GF-D8 (cell line): ENCODE measurements at regions not wholly inside any gene's neighbourhood (a gene's known extent, or its start where the extent isn't known, plus 50 kb on each side); places are given as distances from the start of the nearest gene placed in this dataset.

Source experiments
- DNase-seq: peaks from one replicate; lab custom pipeline; 2025; lab: John Stamatoyannopoulos, UW

DNA sequence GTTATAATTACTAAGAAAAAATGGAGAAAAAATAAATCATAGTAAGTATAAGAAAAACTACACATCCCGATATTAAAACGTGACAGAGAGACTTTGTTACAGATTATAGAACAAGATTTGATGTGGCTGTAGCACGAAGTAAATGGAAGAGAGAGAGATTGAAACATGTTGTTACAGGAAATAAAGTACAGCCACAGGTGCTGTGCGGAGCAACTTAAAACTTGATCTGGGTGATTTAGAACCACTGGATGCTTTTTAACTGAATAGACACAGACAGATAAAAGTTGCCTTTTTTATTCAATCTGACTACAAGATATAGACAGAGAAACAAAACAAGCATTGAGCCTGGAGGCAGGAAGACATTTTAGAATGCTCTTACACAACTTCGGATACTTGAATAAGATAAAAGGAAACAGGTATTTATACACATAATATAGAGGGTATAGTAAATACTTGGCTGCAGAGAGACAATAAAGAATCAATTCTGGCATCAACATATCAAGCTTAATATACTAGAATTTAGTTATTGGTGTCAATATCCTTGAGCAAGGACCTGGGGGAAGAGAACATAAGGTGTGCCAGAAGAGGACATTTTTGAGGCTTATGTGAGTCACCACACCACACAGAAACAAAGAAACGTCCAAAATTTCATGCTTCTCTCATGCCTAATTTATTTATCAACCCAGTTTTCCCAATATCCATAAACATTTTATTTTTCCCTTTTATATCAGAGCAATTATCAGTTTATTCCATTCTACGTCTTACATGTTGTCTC, 548.5 kb downstream of the SLITRK1 start:
- DNase-seq = no peak

- no peak for DNase-seq
Observed at GRCh38 chr13:83332751-83333150, 549.5 kb downstream of the SLITRK1 start.

DNA sequence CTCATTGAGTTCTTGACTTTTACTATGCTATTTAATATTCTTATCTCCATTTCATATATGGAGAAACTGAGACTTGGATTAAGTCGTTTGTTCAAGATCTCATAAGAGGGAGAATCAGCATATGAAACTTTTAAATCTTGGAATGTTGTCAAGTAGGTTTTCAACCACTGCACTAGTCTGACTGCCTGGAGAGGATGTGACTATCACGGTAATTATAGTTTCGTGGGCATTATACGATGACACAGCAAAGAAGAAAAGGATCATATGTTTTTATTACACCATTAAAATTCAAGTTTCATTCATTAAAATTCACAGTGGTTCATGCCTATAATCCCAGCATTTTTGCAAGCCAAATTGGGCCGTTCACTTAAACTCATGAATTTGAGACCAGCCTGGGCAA, 555.2 kb downstream of the SLITRK1 start:
- no peak for DNase-seq

DNA sequence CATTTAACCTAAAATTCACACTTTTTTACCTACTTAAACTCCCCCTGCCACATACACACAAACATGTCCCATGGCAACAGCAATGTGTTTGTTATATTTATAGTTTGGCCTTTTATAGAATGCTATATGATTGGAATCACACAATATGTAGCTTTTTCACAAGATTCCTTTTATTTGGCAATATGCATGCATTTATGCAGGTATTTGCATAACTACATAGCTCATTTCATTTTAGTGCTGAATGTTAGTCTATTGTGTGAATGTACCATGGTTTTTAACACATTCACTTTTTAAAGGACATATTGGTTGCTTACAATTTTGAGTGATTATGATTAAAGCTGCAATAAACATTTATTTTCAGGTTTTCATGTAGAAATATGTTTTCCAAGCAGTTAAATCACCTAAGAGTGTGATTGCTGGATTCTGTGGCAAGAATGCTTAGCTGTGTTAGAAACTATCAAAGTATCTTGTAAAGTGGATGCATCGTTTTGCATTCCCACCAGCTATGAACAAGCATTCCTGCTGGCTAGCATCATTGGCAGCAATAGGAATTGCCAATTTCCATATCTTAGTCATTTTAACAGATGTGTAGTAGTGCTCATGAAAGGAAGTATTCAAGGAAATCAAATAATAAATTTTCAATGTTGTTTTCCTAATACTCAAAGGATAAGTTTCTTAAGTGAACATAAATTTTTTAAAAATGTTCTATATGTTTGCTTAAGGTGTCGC, 557.0 kb downstream of the SLITRK1 start:
- DNase-seq = no peak

DNA sequence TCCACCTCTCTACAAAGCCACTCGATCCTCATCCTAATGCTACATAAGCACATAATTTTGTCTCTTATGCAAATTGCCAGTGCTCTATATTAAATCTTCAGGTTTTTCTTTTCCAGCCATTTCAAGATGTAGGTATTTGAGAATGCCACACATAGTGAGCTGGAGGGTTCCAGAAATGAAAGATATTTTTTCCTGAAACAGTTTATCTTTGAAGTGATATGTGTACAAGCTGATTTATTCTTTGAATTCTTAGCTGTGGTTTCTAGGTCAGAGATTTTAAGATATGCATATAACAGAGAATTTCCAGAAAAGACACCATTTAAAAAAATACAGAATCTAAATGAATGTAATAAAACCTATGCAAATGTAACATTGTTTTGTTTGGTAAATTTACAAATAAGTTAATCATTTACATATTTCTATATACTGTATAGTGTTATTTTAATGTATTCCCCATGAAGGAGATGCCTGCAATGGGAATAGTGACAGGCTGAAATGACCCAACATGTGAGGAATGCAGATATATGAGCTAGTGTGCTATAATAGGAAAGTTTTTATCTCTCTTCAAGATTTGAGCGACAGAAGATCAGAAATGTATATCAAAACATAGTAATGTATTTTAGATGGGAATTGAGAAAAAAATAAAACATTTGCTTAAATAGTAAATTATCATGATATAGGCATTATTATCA, 570.2 kb downstream of the SLITRK1 start:
- no peak for DNase-seq

- no peak for DNase-seq
Observed at GRCh38 chr13:83298617-83299016, 583.7 kb downstream of the SLITRK1 start.

DNA sequence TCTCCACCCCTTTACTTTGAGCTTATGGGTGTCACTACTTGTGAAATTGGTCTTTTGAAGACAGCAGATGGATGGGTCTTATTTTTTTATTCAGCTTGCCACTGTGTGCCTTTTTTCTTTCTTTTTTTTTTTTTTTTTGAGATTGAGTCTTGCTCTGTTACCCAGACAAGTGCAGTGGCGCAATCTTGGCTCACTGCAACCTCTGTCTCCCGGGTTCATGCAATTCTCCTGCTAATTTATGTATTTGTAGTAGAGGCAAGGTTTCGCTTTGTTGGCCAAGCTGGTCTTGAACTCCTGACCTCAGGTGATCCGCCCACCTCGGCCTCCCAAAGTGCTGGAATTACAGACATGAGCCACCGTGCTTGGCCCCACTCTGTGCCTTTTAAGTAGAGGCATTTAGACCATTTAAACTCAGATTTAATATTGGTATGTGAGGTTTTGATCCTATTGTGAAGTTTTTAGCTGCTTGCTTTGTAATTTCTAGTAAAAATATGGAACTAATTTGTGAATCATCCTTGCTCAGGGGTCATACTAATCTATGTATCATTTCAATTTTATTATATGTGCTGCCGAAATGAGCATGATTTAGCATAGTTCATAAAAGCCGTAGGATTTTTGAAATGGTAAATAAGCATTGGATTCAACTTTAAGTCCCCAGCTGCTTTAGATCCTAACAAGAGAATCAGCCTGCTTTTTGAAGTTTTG, 584.5 kb downstream of the SLITRK1 start:
- DNase-seq = no peak

- DNase-seq = no peak
Observed at GRCh38 chr13:83295686-83296085, 586.6 kb downstream of the SLITRK1 start.

DNA sequence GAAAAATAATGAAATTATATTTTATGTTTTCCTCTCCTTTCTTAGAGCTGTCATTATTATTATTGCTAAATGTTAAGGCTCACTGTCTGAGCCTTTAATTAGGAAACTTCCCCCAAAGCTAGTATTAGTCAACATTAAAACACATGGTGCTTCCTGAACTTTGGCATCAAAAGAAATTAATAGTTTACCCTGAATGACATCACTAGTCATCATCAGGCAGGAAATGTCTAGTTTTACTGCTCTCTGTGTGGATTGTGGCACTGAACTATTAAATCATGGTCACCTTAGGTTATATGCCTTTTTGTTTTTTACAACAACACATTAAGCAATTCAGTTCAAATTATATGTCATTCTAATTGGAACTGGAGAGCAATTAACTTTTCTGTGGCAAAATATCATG, 595.5 kb downstream of the SLITRK1 start:
- no peak for DNase-seq

- DNase-seq = no peak
Observed at GRCh38 chr13:83281654-83282053, 600.6 kb downstream of the SLITRK1 start.

DNA sequence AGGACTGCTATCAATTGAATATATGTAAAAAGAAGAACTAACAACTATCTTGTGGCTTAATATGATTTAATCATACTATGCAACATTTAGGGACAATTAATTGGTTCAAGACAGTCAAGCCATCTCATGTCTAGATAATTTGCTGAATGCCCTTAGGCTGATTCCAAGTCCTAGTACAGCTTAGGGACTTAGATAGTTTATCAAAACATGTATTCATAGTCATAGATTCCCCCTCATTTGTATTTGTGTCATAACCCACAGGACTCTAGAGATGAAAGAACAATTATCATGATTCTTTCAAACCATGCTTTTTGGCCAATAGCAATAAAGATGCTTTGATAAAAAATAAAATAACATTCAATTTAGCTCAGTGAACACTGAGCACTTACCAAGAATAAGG, 607.6 kb downstream of the SLITRK1 start:
- DNase-seq = no peak

DNA sequence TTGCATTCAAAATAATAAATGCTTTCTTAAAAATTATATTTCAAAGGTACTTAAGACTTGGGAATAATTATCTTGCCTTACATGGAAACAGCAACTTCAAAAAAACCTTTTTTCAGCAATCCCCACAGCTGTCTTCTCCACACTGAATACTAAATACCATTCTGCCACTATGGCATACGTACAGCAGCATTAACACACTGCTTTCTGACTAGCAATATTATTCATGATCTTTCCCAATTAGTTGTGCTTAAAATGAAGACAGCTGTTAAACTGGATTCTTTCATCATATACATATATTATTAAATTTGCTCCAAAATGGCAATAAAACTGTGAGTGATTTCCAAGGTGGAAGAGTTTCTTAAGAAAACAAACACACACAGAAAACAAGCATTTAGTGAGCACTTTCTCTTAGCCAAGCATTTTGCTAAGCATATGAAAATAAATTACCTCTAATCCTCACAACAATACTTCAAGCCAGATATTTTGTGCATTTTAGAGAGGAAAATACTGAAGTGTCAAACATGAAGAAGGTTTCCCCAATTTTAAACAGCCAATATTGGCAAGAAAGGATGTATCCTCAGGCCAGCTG, 609.5 kb downstream of the SLITRK1 start:
- DNase-seq = no peak

DNA sequence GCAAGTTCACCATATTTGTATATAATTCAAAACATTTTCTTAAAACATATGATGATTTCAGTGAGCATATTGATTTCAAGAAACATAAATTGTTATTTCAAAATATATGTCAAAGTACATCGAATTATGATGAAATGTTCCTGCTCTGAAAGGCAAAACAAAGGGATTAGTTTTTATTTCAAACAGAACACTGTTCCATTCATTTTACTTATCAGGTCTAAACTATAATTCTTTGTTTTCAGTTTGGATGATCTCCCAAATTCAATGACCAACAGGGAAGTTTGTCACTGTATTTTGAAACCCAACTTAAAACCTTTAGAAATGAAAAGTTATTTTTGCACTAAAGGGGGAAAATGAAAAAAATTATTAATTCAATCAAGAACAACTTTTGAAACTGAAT, 610.2 kb downstream of the SLITRK1 start:
- DNase-seq = no peak

DNA sequence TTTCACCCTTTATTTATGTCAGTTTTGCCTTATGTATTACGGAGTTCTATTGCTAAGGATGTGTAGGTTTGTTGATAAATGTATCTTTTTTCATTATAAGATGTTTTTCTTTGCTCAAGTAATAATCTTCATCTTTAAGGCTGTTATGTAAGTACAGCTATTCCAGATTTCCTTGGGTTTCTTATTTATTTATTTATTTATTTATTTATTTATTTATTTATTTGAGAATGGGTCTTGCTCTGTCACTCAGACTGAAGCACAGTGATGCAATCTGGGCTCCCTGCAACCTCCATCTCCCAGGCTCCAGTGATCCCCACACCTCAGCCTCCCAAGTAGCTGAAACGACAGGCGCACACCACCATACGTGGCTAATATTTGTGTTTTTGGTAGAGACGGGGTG, 617.0 kb downstream of the SLITRK1 start:
- no peak for DNase-seq

- no peak for DNase-seq
Observed at GRCh38 chr13:83248751-83249150, 633.5 kb downstream of the SLITRK1 start.

DNA sequence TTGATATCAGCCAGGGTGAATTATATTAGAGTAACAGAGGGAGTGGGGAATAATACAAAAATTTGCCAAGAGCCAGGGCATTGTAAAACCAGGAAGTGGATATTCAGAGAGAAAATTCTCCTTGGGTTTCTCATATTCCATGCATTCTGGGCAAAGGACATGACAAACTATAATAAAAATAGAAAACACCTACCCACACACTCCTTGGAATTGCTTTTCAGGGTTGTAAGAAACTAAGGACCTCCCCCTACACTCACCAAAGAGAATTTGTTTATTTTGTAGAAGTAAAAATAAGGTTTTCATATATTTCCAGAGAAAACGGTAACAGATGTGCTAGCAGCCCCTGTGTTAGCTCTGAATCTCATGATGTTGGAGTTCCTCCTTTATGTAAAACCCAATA, 649.6 kb downstream of the SLITRK1 start:
- DNase-seq = no peak

DNA sequence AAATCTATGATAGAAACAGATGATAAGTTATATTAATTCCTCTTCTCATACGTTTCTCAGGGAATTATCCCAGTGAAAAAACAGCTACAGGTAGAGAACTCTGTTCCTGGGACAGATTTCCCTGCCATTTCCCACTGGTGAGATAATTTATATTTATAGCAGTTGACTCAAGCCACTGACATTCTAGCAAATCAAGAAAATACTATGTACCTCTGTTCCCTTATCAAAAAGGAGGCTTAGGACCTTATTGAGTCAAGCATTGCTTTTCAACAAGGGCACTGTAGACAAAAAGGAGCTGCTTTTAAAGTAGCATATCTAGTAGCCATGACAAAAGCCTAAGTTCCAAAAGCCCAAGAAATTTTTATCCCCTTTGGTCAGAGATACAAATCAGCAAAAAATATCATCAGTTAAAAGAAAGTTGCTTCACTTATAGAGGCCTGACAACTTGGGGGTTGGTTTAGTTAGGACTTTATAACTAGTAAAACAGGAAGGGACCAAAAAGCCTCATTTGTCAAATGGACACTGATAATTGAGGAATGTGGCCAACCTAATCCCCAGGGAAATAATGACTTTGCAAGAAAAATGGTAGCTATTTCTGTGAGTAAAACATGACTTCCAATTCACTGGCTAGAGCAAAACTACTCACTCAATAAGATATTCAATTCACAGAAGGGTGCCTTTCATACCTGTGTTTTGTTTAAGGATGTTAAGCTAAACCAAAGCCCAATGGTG, 652.5 kb downstream of the SLITRK1 start:
- DNase-seq = no peak

GRCh38 chr13:83223546-83223945, 658.7 kb downstream of the SLITRK1 start:
- DNase-seq = no peak

DNA sequence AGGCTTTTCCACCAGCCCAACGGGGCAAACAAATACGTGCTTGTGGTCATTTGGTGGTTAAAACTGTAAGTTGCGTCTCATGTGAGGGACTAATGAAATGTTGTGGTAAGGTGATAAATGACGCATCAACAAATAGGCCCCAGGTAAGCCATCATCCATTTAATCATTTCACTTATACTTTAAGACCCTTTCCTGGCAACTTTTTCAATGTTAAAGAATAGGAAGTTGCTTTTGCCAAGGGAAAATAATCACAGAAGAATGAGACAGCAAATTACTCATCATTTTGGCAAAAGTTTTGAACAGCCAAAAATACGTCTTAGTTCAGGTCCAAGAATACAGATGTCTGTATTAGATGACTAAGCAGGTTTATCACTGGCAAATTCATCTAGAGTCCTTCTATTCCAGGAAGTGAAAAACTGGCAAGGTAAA, 660.4 kb downstream of the SLITRK1 start:
- DNase-seq = no peak

DNA sequence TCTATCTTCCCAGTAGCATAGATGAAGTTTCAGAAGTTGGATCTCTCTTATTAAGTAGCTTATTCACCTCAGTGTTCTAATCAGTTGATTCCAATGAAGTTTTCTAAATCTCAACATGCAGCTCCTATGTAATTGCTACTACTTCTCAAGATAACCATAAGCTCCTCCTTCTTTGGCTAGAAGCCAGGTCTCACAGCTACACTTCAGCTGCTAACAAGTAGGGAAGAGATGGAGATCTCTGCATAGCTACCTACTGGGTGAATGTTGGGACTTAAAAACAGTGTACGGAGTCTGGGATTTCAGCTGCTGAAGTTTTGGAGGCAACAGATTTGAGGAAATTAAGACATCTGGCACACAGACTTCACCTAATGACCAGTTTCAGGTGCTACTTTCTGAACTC, 661.0 kb downstream of the SLITRK1 start:
- DNase-seq = no peak

DNA sequence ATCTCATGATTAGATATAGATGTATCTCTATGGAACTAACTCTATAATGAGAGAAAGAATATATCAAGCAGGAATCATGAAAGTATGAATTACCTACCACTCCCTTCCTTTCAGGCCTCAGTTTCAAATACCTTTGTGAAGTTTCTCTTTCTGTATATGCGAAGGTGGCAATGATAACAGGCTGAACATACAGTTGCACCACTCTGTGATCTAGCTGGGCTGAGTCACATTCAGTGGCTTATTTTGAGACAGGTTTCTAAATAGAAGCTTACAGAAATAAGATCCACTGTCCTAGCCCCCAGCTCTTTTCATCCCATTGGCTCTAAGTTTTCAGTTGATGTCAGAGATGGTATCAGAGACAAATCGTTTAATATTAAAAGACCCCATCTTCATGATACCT, 662.0 kb downstream of the SLITRK1 start:
- no peak for DNase-seq
